NCI-H748 (cell line): ENCODE measurements at regions not wholly inside any gene's neighbourhood (a gene's known extent, or its start where the extent isn't known, plus 50 kb on each side); places are given as distances from the start of the nearest gene placed in this dataset.
A peak's percentile ranks its signal among the peaks of the same experiment; 100 is the strongest.
"Not testable (repeated sequence)": the region's sequence is repeated elsewhere in the genome, so short reads cannot be mapped to it uniquely, and the experiment has no call there.

Experiments used
- DNase-seq: peaks from one replicate; lab custom pipeline; 2025; ENCODE audit not compliant: unreplicated experiment; lab: John Stamatoyannopoulos, UW

- DNase-seq, result not testable (repeated sequence)
Measured at GRCh38 chr3:125790312-125790711, 178.7 kb upstream of the ROPN1B start.

GRCh38 chr3:125791021-125791420 is 178.0 kb upstream of the ROPN1B start:
- DNase-seq, result not testable (repeated sequence)

- not testable (repeated sequence) for DNase-seq
Measured at GRCh38 chr3:125810010-125810409, 159.0 kb upstream of the ROPN1B start.

- not testable (repeated sequence) for DNase-seq
Measured at GRCh38 chr3:125822175-125822574, 146.8 kb upstream of the ROPN1B start.

GRCh38 chr3:125831005-125831750 is 137.8 kb upstream of the ROPN1B start:
- DNase-seq, result not testable (repeated sequence)

- not testable (repeated sequence) for DNase-seq
Measured at GRCh38 chr3:125835562-125835961, 133.4 kb upstream of the ROPN1B start.

GRCh38 chr3:125836011-125836551 is 132.9 kb upstream of the ROPN1B start:
- peak; percentile 39 for DNase-seq

- not testable (repeated sequence) for DNase-seq
Measured at GRCh38 chr3:125836786-125837185, 132.2 kb upstream of the ROPN1B start.

- not testable (repeated sequence) for DNase-seq
Measured at GRCh38 chr3:125838857-125839256, 130.1 kb upstream of the ROPN1B start.

GRCh38 chr3:125840465-125840864 is 128.5 kb upstream of the ROPN1B start:
- not testable (repeated sequence) for DNase-seq

- DNase-seq, result not testable (repeated sequence)
Measured at GRCh38 chr3:125847966-125848365, 121.0 kb upstream of the ROPN1B start.

GRCh38 chr3:125855006-125855405 is 114.0 kb upstream of the ROPN1B start:
- DNase-seq, result not testable (repeated sequence)

- DNase-seq, result not testable (repeated sequence)
Measured at GRCh38 chr3:125860547-125860946, 108.4 kb upstream of the ROPN1B start.

GRCh38 chr3:125862841-125863254 is 106.1 kb upstream of the ROPN1B start:
- not testable (repeated sequence) for DNase-seq

GRCh38 chr3:125864532-125864931 is 104.4 kb upstream of the ROPN1B start:
- DNase-seq, result not testable (repeated sequence)

GRCh38 chr3:125886006-125886405 is 83.0 kb upstream of the ROPN1B start:
- peak; percentile 94 for DNase-seq

- not testable (repeated sequence) for DNase-seq
Measured at GRCh38 chr3:125899181-125899580, 69.8 kb upstream of the ROPN1B start.

- not testable (repeated sequence) for DNase-seq
Measured at GRCh38 chr3:125901473-125901872, 67.5 kb upstream of the ROPN1B start.

GRCh38 chr3:125903780-125904455 is 65.1 kb upstream of the ROPN1B start:
- DNase-seq, result not testable (repeated sequence)

- DNase-seq, result peak; percentile 41
Measured at GRCh38 chr3:125907279-125907678, 61.7 kb upstream of the ROPN1B start.

GRCh38 chr3:125910851-125911250 is 58.1 kb upstream of the ROPN1B start:
- not testable (repeated sequence) for DNase-seq
